SU-DHL-6 (cell line): ENCODE measurements at regions not wholly inside any gene's neighbourhood (a gene's known extent, or its start where the extent isn't known, plus 50 kb on each side); places are given as distances from the start of the nearest gene placed in this dataset.

ENCODE experiments used
- EZH2phosphoT487 ChIP-seq: fragments of 200-600 bp; sonication (generic), shearing (Covaris generic); conservative IDR thresholded peaks from 2 replicates; pipeline ENCODE4 v1.6.1; 2018; ENCODE audit warnings: mild to moderate bottlenecking, antibody characterized with exemption, low read length, moderate library complexity, mixed read lengths
- TF ChIP-seq, protein P1 (sequence below): fragments of 200-600 bp; sonication (generic); IDR thresholded peaks from one replicate; pipeline ENCODE4 v1.5.1; 2017; ENCODE audit warnings: antibody characterized with exemption, mild to moderate bottlenecking, low read length, moderate library complexity; ENCODE audit not compliant: insufficient read depth, poor library complexity, severe bottlenecking

DNA sequence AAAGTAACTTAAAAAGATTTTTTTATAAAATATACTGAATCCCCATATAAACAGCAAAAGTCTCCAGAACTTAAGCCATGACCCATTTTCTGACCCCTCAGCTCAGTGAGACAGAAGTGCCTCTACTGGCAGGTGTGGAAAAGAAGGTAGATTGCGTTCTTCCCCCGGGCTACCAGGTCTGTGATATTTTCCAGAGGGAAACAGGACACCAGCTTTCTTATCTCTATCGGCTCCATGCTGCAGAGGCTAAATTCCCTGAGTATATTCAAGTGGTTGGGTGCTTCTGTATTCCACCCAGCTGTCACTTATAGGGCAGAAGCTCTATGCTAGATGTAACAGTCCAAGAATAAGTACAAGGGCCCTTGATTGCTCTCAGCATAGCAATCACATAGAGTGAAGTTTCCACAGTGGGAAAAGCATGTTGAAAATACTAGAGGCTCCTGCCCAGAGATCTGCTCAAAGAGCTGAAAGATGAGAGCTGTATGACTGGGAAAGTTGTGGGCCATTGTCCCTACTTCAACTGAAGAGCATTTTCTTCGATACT lies 687.3 kb downstream of the CDH11 start:
- TF ChIP-seq, protein P1, sequence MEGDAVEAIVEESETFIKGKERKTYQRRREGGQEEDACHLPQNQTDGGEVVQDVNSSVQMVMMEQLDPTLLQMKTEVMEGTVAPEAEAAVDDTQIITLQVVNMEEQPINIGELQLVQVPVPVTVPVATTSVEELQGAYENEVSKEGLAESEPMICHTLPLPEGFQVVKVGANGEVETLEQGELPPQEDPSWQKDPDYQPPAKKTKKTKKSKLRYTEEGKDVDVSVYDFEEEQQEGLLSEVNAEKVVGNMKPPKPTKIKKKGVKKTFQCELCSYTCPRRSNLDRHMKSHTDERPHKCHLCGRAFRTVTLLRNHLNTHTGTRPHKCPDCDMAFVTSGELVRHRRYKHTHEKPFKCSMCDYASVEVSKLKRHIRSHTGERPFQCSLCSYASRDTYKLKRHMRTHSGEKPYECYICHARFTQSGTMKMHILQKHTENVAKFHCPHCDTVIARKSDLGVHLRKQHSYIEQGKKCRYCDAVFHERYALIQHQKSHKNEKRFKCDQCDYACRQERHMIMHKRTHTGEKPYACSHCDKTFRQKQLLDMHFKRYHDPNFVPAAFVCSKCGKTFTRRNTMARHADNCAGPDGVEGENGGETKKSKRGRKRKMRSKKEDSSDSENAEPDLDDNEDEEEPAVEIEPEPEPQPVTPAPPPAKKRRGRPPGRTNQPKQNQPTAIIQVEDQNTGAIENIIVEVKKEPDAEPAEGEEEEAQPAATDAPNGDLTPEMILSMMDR, result no peak
- TF ChIP-seq EZH2phosphoT487, result no peak
